HG02588 (cell line): ENCODE measurements at regions not wholly inside any gene's neighbourhood (a gene's known extent, or its start where the extent isn't known, plus 50 kb on each side); places are given as distances from the start of the nearest gene placed in this dataset.

ENCODE experiments used
- ATAC-seq: cut with Tn5 transposase; IDR thresholded peaks from one replicate; pipeline ENCODE4 v1.9.1; 2021; ENCODE audit warnings: mild to moderate bottlenecking, moderate library complexity; ENCODE audit not compliant: unreplicated experiment

DNA sequence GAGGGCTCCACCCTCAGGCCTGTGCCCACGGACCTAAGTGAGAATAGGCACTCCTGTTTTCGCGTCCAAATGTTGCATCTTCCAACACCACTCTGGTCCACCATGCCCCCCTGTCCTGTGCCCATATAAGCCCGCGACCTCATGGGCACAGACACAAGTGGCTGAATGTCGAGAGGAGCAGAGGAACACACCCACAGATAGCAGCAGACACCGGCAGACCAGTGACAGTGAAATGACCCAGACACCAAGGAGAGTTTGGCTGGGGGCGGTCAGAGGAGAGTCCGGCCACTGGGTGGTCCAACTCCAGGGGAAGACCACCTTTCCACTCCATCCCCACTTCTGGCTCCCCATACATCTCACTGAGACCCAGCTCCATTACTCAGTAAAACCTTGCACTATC, 161.4 kb upstream of the DAB2 start:
- ATAC-seq: no peak

DNA sequence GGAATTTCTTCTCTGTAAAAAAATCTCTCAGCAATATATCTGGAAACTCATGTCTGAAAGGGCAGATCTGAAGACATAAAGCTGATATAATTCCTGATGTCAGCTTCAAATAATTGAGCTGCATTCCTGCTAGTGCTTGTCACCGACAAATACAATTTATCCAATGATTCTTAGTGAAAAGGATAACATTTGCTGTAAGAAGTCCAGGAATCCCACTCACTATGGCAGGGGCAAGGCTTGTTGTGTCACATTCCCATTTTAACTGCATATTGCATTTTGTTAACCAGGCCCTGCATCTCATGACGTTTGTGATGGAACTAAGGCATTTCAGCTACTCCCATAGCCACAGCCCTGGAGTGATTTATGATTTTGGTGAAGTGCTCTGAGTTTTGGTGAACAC, 160.1 kb upstream of the DAB2 start:
- ATAC-seq: no peak

- no peak for ATAC-seq
These were observed 156.1 kb upstream of the DAB2 start for GRCh38 chr5:39580702-39581453.

DNA sequence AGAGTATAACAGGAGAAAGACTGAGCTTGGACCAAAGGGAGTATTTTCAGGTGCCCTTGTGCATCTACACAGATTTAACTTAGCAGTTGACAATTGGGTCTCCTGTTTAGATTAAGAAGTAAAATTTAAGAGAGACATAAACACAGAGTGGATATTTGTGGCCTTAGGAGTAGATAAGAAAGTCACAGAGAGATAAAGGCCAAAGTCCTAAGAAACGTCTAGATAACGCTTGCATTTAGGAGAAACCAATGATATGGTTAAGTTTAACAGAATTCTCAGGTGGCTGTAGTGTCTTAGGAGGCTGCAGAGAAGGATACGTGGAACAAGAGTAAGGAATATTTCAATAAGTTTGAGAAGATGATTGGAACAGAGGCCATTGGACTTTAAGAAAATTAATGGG, 155.0 kb upstream of the DAB2 start:
- no peak for ATAC-seq

- ATAC-seq: no peak
These were observed 154.2 kb upstream of the DAB2 start for GRCh38 chr5:39578887-39579497.

- ATAC-seq: no peak
These were observed 152.7 kb upstream of the DAB2 start for GRCh38 chr5:39577529-39577928.

GRCh38 chr5:39570403-39571027, 145.7 kb upstream of the DAB2 start:
- ATAC-seq: no peak

- no peak for ATAC-seq
These were observed 145.1 kb upstream of the DAB2 start for GRCh38 chr5:39569857-39570256.

DNA sequence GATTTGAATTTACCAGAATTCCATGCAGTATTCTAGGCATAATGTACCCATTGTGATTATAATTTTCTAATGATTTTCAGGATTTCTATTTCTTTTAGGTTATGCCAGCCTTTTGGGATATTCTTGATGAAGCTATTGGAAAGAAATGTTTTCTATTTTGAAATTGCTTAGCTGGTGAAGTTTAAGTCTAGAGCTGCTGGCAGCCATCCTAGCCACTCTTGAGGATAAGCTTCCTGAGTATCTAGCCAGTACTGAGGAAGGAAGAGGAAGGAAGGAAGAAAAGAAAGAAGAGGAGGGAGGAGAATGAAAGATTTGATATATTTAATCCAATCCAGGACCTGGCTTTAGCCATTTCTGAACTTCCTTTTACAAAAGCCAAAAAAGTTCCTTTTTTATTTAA, 142.1 kb upstream of the DAB2 start:
- no peak for ATAC-seq

DNA sequence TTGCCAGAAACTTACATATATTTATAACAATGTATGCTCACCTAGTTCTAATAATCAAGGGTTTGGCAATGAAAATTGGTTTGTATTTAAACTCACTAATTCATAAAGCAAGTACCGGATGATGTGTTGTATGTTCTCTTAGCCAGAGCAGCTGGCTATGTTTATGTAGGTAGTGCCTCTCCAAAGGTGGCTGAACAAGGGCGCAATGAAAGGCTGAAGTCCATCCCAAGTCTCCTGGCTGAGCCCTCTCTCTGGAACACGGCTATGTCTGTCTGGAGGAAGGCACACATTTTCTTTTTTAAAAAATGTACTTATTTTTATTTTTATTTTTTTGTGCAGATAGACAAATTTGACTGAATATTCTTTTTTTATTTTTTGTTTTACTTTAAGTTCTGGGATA, 141.2 kb upstream of the DAB2 start:
- ATAC-seq: no peak

DNA sequence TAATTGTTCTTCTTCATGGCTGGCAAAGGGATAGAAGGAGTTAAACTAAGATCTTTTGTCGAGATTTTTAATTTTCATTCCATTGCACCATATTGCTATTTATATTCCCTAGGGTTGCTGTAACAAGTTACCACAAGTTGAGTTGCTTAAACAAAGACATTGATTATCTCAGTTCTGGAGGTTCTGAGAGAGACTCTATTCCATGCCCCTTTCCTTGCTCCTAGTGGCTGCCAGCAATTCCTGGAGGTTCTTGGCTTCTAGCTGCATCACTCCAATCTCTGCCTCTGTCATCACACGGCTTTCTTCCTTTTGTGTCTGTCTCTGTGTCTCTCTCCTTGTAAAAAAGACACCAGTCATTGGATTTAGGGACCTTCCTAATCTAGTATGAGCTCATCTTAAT, 136.6 kb upstream of the DAB2 start:
- no peak for ATAC-seq

- ATAC-seq: no peak
These were observed 135.9 kb upstream of the DAB2 start for GRCh38 chr5:39560726-39561125.

- ATAC-seq: no peak
These were observed 135.1 kb upstream of the DAB2 start for GRCh38 chr5:39559923-39560322.

GRCh38 chr5:39558541-39558940, 133.8 kb upstream of the DAB2 start:
- no peak for ATAC-seq

DNA sequence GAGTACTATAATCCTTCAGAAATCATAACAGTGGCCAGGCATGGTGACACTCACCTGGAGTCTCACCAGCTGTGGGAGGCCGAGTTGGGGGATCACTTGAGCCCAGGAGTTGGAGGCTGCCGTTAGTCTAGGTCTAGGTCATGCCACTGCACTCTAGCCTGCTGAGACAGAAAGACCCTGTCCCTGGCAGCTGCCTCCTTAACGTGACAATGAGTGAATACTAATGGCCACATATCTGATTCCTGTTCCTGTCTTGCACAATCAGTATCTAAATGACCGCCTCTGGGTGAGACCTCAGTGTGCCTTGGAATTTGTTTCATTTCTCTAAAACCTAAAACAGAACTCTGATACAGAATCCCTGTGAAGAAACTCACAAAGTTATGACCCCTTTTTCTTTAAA, 131.0 kb upstream of the DAB2 start:
- no peak for ATAC-seq

GRCh38 chr5:39547553-39548154, 122.9 kb upstream of the DAB2 start:
- no peak for ATAC-seq

- no peak for ATAC-seq
These were observed 120.2 kb upstream of the DAB2 start for GRCh38 chr5:39544941-39545340.

DNA sequence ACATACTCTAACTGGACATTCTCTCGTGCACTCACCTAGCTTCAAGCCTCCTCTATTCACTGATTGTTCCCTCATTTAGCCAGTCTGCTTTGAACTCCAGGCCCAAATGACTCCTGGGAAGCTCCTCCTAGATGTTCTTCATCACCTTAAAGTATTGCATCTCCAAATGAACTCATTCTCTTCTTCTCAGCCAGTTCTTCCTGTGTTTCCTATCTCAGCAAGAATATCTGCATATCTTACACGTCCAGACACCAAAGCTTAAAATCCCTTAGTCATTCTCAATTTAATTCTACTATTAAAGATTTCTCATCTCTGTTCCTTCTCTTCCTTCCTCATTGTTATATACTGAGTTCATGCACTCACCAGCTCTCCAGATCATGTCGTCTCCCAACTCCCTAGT, 118.6 kb upstream of the DAB2 start:
- no peak for ATAC-seq

DNA sequence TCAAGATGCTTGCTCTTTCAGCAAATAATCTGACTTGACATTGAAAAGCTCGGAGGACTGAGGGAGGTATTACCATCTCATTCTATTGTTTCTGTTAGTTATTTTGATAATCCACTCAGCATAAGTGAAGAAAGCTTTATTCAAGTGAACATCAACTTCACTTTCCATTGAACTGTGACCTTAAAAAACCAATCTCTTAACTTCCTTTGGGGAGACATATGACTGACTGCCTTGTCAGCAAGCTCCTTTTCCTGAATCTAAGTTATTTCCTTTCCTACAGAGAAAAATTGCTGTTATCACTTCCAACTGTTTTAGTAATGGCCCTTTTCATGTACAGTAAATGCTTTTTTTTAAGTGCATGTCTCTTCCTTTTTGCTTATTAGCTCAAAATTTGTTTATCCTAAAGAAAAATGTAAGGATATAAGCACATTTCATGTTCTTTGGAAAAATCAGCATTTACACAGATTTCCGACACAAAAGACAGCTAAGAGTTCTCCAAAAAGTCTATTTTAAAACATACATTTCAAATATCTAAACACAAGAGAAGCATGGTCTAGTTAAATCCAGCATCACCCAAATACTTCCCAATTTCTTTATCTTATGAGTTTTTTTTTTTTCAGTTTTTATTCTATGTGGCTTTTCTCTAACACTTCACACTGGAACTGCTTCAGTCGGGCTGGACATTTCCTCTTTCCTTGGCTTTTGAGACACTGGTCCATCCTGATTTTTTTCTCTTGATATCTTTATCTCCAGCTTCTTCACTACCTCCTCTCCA, 117.9 kb upstream of the DAB2 start:
- ATAC-seq: no peak

DNA sequence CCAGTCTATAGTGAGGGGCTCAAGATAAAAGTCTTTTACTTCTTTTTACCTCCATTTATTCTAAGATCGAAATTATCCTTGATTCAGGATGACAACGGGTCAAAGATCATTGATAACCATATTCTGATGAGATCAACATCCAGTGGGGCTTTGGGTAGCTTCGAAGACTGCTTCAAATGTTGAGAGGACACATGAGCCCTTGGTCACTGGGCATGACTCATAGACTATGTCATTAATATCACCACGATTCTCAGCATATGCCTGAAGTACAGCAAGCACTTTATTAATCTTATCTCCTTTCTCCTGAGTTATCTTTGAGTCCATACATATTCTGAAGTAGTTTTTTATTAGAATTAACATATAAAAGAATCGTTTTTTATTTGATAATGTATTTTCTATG, 117.1 kb upstream of the DAB2 start:
- ATAC-seq: no peak

DNA sequence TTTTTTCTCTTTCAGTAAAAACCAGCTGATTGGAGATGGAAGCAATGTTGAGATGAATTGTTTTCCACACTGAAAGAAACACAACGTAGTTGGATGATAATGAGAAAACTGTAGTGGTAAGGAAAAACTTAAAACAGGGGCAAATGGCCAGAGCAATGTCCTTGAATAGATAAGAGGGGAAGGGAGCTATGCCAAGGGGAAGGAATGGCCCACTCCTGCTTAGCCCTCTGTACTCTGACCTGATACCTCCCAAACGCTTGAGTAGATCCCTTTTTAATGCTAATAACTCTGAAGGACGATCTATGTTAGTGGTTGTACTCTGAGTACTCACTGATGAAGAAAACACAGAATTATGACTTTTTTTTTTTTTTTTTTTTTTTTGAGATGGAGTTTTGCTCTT, 114.7 kb upstream of the DAB2 start:
- ATAC-seq: no peak
